Stimulated activated CD4-positive, alpha-beta T cell treated with anti-CD3 and anti-CD28 coated beads, Interleukin-1b, Interleukin-23, amount 100 ng/mL, for 24 hours (primary cell): ENCODE measurements at regions not wholly inside any gene's neighbourhood (a gene's known extent, or its start where the extent isn't known, plus 50 kb on each side); places are given as distances from the start of the nearest gene placed in this dataset.

Experiments
- DNase-seq, 4 experiments: peaks; one replicate each; pipeline ENCODE4 v3.0.0-alpha.2; 2020; ENCODE audit warnings: low read depth in 4 of 4, low spot score in 1 of 4

GRCh38 chr14:82309199-82309598 lies 775.5 kb upstream of the SEL1L start:
- DNase-seq, result no peak

- DNase-seq, result no peak
Observed at GRCh38 chr14:82313889-82314288, 780.2 kb upstream of the SEL1L start.

DNA sequence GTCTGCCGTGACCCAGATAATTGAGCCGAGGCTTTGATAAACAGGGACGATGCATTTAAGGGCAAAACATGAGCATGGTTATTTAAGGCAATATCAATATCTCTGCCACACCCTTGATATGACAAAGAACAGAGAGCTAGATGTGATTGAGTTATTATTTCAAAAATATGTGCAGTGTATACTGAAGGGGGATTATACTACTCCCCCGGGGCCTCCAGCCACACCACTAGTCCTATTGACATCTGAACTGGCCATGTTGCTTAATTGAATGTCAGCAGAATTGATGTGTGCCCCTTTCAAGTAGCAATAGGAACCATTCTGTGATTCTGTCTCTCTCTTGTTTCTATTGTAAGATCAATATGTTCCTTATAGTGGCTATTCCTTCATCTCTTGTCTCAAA lies 794.8 kb upstream of the SEL1L start:
- no peak for DNase-seq

GRCh38 chr14:82341261-82341810 lies 807.7 kb upstream of the SEL1L start:
- DNase-seq, result no peak

- DNase-seq, result no peak
Observed at GRCh38 chr14:82342596-82342995, 808.9 kb upstream of the SEL1L start.

DNA sequence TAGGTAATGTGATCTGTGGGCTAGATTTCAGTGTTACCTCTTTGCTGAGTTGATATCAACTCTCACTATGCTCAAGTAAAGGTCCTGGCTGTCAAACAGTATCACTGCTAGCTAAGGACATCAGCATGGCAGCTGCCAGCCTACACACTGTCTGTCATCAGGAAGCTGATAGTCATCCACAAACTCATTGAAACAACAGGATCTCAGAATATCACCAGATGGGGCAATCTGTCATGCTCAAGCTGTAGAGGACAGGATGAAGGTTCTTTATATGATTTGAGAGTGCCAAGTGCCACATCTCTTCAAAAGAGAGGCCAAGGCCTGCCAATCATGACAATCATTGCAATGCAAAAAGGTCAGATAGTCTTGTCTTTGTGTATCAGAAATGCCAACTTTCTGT lies 811.5 kb upstream of the SEL1L start:
- DNase-seq, result no peak

GRCh38 chr14:82354126-82354525 lies 820.5 kb upstream of the SEL1L start:
- DNase-seq, result no peak

DNA sequence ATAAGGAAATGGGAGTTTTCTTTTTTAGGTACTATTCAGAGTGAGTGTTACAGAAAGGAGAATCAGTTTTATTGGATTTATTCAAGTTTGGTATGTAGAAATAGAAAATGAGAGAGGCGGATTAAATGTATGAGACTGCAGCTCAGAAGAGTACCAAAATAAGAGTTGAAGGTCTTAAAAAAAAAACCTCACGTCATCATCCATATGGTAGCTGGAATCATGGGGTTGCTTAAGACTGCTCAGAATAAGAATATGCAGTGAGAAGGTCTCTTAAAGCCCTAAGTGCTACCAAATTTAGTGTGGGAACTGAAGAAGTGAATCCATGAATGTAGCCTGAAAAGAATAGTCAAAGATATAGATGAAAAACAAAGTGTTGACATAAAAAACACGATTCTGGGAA lies 825.5 kb upstream of the SEL1L start:
- no peak for DNase-seq

GRCh38 chr14:82362452-82362851 lies 828.8 kb upstream of the SEL1L start:
- no peak for DNase-seq

DNA sequence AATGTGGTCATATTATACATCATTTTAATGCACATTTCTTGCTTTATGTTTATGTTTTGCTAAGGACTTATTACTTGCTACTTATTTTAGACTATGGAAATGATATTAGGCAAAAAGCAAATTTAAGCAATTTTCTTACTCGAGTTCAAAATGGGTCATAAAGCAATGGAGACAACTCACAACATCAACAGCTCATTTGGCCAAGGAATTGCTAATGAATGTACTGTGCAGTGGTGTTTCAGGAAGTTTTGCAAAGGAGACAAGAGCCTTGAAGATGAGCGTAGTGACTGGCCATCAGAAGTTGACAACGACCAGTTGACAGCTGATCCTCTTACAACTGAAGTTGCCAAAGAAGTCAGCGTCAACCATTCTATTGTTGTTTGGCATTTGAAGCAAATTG lies 831.8 kb upstream of the SEL1L start:
- DNase-seq, result no peak

DNA sequence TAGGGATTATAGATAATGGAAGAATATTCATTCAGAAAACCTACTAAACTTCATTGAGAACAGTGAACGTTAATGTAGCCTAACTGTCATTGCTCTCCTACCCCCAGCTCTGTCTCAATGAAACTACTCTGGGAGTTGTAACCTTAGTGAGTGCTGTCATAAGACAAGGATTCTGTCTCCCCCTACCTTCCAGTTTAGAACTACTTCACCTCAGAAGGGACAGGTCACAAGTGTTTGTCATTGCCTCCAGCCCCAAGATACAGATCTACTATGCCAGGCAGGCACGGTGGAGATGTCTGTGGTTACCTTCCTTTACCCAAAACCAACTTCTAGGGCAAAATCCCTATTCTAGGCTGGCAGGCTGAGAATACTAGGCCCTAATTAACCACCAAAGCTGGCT lies 833.1 kb upstream of the SEL1L start:
- DNase-seq, result no peak

DNA sequence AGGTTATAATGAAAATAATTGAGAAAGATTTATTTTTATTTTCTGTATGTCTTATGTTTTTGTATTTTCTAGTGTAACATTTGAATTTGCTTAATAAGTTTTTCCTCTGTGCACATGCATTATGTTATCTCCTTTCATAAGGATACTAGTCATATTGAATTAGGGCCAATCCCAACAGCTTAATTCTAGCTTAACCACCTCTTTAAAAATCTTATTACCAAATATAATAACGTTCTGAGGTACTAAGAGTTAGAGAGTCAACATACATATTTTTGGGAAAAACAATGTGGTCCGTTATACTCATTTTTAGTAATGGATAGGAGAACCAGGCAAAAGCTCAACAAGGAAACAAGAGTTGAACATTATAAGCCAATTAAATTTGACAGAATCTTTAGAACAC lies 845.6 kb upstream of the SEL1L start:
- DNase-seq, result no peak

DNA sequence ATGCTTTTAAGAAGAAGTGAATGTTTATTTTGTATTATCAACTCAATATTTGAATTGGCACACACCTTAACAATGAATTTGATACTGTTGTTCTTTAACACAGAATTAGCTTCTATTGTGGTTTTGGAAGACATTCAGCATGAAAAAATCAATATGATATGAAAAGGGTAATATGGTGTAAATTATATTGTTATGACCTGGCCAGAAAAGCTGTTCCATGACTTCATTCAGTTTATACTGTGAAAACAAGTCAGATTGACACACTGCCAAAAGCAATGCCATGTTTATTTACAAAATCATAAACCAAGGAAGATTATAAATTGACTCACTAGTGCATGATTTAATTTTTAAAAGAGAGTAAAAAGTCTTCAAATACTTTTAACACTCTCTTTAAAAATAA lies 851.4 kb upstream of the SEL1L start:
- DNase-seq, result no peak

GRCh38 chr14:82387699-82388098 lies 854.0 kb upstream of the SEL1L start:
- no peak for DNase-seq

GRCh38 chr14:82388488-82388887 lies 854.8 kb upstream of the SEL1L start:
- DNase-seq, result no peak

DNA sequence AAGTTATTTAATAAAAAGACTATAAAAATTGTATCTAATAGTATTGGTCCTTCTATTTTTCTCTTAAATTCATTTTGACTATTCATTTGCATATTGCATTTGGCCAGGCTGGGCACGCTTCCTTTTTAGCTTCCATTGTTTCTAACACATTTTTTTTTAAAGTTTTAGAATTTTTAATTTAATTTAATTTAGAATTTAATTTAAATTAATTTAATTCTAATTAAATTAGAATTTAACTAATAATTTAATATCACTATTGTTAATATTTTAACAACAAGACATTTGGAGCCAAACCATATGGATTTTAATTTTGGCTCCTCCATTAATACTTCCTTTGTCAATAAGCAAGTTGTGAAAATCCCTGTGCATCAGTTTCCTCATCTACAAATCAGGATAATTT lies 856.9 kb upstream of the SEL1L start:
- DNase-seq, result no peak

DNA sequence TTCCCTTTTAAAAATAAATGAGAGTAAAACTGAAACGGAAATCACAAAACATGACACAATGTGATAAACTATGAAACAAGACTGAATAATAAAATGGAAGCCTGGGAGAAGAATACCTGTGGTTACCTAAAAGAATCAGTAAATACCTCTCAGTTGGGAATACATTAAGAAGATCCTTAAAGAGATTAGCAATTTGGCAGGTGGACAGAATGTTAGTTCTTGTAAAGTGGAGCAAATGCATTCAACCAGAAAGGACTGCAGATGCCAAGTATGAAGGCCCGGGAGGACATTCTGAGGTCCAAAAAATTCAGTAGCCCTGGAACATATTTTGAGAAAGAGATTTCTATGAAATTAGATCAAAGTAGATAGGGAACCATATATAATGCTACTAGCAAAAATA lies 861.3 kb upstream of the SEL1L start:
- DNase-seq, result no peak

GRCh38 chr14:82398256-82398655 lies 864.6 kb upstream of the SEL1L start:
- DNase-seq, result no peak

DNA sequence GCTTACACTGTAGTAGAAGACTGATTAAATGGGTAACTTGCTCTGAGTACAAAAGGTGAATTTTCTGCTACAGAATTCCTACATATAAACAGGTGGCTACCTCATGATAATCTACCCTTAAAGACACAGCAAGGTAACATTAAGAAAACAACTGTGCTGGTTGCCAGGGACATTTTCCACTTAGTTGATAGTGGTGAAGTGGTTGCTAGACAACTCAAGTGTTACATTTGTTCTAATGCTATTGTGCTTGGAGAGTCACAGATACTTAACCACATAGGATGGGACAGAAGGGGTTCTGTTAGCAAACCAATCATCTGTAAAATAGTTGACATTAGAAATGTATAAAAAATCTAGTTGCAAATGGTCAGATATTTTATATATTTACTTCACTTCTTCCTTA lies 870.3 kb upstream of the SEL1L start:
- DNase-seq, result no peak

DNA sequence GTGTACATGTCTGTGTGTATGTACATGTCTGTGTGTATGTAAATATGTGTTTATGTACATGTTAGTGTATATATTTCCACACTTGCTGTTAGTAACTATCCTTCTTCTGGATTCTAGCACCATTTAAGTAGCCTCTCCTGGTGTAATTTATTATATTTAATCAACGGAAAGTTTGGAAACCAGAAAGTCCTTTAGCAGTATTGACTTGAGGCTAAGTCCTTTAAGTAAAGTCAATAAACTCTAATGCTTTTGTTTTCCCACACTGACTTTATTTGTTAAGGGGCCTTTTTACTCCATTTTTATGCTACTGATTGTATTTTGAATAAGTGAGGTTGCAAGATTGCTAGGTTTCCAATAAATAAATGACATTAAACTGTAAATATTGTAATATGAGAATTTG lies 876.4 kb upstream of the SEL1L start:
- DNase-seq, result no peak

- no peak for DNase-seq
Observed at GRCh38 chr14:82411298-82411697, 877.6 kb upstream of the SEL1L start.

DNA sequence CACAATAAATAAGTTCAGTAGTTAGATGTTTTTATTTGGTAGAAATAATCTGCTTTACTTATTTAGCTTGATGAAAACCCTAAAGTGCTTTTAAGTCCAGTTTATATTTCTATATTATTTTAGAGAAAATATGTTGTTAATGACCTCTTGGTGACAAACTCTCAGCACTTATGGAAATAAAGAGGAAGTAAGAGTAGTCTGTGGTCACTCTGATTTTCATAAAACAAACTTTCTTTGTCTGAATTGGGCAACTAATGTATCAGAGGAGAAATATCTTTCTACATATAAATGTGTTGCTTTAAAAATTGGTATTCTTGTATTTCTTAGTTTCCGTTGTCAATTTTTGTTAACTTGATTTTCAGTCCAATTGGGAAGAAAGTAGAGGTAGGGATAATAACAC lies 878.9 kb upstream of the SEL1L start:
- no peak for DNase-seq

GRCh38 chr14:82414853-82415539 lies 881.3 kb upstream of the SEL1L start:
- no peak for DNase-seq
